ENCODE measurements at regions not wholly inside any gene's neighbourhood (a gene's known extent, or its start where the extent isn't known, plus 50 kb on each side); places are given as distances from the start of the nearest gene placed in this dataset.

DNA sequence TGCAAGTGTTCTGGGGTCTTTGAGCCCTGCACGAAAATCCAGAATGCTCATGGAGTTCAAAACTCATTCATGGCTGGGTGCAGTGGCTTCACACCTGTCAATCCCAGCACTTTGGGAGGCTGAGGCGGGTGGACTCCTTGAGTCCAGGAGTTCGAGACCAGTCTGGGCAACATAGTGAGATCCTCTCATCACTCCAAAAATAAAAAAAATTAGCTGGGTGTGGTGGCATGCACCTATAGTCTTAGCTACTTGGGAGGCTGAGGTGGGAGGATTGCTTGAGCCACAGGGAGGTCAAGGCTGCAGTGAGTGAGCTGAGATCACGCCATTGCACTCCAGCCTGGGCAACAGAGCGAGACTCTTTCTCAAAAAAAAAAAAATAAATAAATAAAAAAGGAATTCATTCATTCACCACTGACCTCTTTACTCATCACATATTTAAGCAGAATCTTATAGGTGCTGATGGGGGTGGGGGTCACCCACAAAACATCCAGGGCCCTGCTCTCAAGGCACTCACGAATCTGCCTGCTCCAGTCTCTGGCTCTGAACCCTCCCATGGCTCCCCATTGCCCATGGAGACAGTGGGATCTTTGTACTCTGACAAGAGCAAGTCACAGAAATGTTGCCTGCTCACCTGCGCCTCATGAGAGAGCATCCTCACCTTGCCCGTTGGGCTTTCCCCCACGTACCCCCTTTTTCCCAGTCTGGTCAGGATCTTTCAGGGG, 76.7 kb upstream of the IER5L start:
- DNase-seq (ENCODE audit: low read depth in 3 of 3, low spot score in 2 of 3) = no peak

DNA sequence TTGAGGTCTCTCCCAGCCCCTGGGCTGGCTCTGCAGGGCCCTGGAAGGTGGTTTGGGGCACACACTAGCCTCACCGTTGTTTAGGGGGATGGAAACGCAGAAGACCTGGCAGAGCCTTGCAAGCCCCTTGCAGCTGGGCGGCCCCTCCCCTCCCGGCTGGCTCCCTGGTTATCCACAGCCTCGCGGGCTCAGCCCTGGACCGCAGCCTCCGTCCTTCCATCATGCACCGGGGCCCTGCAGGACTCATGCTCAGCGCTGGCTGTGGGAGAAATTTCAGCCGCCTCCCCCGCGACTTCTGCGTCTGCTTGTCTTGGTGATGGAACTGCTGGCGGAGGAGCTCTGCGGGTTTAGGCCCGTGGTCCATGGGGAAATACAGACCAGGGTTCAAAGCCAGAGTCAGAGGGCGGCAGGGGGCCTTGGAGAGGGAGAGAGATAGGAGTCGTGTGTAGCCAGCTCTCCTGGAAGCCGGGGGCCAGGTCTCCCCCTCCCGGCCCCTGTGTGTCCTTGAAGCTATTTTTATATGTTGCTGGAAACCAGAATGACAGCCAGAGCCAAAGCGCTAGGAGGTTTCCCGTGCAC, 75.8 kb upstream of the IER5L start:
- no peak for DNase-seq (ENCODE audit: low read depth in 3 of 3, low spot score in 2 of 3)

GRCh38 chr9:129252937-129253802, 75.1 kb upstream of the IER5L start:
- no peak for DNase-seq (ENCODE audit: low read depth in 3 of 3, low spot score in 2 of 3)

GRCh38 chr9:129250786-129251185, 72.7 kb upstream of the IER5L start:
- no peak for DNase-seq (ENCODE audit: low read depth in 3 of 3, low spot score in 2 of 3)

GRCh38 chr9:129247285-129248153, 69.5 kb upstream of the IER5L start:
- DNase-seq (ENCODE audit: low read depth in 3 of 3, low spot score in 2 of 3) = no peak

GRCh38 chr9:129245276-129245675, 67.2 kb upstream of the IER5L start:
- DNase-seq (ENCODE audit: low read depth in 3 of 3, low spot score in 2 of 3) = no peak

- DNase-seq (ENCODE audit: low read depth in 3 of 3, low spot score in 2 of 3) = no peak
Measured at GRCh38 chr9:129242971-129243561, 65.0 kb upstream of the IER5L start.

DNA sequence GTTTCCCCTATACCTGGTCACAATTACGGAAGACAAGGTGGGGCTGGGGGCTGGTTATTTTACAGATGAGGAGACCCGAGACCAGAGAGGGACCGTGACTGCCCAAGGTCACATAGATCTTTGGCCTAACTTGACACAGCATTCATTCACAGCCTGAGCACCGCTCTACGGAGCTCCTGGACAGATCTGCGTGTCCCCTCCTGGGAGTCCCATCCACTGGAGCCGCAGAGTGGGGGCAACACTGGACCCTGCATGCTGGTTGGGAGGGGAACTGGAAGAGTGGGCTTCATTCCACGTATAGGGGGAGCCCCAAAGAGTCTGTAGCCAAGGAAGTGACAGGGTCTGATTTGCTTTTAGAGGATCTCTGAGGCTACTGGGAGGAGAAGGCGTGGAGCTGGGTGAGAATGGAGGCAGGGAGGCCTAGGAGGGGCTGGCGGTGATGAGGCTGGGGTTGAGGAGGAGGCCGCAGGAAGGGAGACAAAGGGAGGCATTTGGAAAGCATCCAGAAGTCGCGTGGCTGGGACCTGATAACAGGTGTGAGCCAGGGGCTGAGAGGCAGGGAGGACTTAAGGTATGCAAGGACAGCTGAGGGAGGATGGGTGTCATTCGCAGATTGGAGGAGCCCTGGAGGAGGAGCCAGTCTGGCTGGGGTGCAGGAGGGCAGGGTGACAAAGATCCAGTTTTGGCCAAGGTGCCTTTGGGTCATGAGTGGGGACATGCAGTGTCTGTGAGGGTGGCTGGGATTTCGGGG, 64.3 kb upstream of the IER5L start:
- DNase-seq (ENCODE audit: low read depth in 3 of 3, low spot score in 2 of 3) = no peak

DNA sequence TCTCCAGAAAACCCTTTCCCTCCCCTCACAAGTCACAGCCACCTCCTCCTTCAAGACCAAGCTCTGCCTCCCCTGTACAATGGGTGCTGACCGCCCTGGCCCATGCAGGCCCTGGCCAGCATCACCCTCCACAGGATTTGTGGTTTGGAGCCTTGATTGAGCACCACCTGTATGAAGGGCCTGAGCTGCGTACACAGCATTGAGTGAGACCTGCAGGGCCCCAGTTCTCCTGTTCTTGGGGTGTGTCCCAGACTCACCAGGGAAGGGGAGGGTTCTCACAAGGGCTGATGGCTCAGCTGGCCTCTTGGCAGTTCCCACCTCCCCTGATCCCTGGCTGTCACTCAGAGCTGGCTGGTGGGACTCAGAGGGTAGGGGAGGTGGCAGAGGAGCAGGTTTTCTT, 63.7 kb upstream of the IER5L start:
- no peak for DNase-seq (ENCODE audit: low read depth in 3 of 3, low spot score in 2 of 3)

DNA sequence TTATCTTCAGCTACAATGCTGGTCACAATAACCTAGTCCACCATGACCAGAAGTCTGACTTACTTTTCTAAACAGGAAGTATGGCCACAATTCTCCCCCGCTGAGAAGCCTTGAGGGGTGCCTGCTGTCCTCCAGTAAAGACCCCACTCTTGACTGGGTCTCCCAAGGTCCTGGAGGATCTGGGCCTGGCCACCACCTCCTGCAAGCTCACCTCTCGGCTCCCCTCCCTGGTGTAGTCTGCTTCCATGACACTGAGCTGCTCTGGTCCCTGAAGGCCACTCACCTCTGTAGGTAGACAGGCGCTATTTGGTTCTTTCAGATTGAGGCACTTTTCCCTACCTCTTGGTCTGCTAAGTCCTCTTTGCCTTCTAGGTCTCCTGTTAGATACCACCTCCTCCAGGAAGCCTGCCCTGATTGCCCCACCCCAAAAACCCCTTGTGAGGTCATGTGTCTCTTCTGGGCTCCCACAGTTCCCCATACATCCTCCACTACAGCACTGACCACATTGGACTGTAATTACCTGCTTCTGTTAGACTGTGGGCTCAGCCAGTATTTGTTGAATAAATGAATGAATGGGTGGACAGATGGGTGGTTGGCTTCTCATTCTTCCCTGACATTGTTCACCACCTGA, 62.6 kb upstream of the IER5L start:
- DNase-seq (ENCODE audit: low read depth in 3 of 3, low spot score in 2 of 3) = no peak

GRCh38 chr9:129239946-129240490, 62.0 kb upstream of the IER5L start:
- DNase-seq (ENCODE audit: low read depth in 3 of 3, low spot score in 2 of 3) = no peak

- no peak for DNase-seq (ENCODE audit: low read depth in 3 of 3, low spot score in 2 of 3)
Measured at GRCh38 chr9:129237803-129238202, 59.7 kb upstream of the IER5L start.

GRCh38 chr9:129237164-129237611, 59.1 kb upstream of the IER5L start:
- DNase-seq (ENCODE audit: low read depth in 3 of 3, low spot score in 2 of 3) = no peak

DNA sequence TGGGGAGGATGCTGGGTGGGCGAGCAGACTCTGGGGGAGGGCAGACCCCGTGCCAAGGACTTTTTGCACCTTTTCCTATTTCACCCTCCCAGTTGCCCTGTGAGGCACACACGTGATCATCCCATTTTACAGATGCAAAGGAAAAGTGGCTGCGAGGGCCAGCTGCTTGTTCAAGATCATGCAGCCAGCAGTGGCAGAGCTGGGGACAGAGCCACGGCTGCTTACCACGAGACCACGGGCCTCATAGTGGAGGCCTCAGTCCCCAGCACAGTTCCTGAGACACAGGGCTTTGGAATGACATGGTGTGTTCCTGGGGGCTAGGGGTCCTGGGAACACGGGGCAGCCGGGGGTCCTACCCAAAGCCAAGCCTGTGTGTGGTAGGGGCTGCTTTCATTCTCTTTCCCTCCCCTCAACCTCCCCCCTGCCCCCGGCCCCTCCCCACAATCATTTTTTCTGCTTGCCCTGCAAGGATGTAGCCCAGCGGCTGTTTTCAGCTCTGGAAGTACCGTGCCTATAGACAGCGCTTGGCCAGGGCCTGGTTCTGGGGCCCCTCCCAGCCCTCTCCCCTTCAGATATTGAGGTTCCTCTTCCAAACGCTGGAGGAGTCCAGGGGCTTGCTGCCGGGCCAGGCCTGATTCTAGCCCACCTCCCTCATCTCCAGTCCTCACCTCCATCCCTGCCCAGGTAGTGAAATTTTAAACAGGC, 58.5 kb upstream of the IER5L start:
- DNase-seq (ENCODE audit: low read depth in 3 of 3, low spot score in 2 of 3) = no peak

DNA sequence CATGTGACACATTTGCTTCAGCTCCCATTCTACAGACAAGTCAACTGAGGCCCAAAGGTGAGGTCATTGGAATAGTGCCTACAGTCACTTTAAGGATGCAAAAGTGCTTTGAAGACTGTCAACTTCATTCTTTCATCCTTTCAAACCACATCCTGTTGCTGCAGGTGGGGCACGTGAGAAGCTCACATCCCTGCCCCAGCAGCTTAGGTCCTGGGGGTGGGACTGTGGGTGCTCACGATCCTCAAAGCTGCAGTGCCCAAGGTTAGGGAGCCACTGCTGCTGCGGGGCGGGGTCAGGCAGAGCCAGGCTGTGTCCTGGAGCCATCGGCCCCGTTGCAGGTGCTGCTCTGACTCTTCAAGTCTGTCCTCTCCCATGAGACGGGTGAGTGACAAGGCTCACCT, 57.9 kb upstream of the IER5L start:
- no peak for DNase-seq (ENCODE audit: low read depth in 3 of 3, low spot score in 2 of 3)

- no peak for DNase-seq (ENCODE audit: low read depth in 3 of 3, low spot score in 2 of 3)
Measured at GRCh38 chr9:129235041-129235930, 57.2 kb upstream of the IER5L start.

DNA sequence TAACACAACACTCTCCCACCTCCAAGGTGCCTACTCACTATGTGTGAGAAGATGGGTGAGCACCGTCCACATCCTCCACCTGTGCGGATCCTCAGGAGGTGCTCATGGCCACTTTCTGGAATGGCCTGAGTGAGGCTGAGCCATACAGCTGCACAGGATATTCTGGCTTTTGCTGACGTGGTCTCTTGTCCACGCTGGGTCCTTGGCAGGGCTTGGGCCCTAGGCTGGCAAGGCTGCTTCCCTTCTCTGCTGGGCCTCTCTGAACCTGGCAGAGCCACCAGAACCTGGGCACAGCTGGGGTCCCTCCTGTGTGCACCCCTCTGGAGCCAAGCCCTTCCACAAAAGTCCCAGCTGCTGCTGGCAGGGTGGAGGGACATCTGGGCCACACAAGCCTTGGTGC, 56.4 kb upstream of the IER5L start:
- DNase-seq (ENCODE audit: low read depth in 3 of 3, low spot score in 2 of 3) = no peak

All from right renal cortex interstitium (tissue), 3 donors.